H1 (cell line): ENCODE measurements at regions not wholly inside any gene's neighbourhood (a gene's known extent, or its start where the extent isn't known, plus 50 kb on each side); places are given as distances from the start of the nearest gene placed in this dataset.

Experiments used
- CTCF ChIA-PET: fragments of 300-600 bp; sonication (Branson Sonifier 250); formaldehyde crosslinking; loops from one replicate; lab custom pipeline; 2021; ENCODE audit not compliant: partially characterized antibody; lab: Charles Lee
- POLR2A ChIA-PET: fragments of 300-600 bp; sonication (Branson Sonifier 250); formaldehyde crosslinking; loops from one replicate; lab custom pipeline; 2021; ENCODE audit warnings: inconsistent platforms; ENCODE audit not compliant: partially characterized antibody; lab: Charles Lee
- DNase-seq, 2 experiments: peaks; one replicate each; pipeline versions ENCODE4 v3.0.0 to v3.0.0-alpha.2; 2010 to 2022; ENCODE audit warnings: low spot score in 2 of 2, low read depth in 1 of 2, mixed read lengths in 1 of 2
- FAIRE-seq: peaks from 2 replicates; lab custom pipeline; 2011; peaks lifted over from hg19 to GRCh38; lab: Jason Lieb, UNC
- H2AFZ ChIP-seq: 2 replicates; pipeline ENCODE4 v1.8.1; 2012; ENCODE audit warnings: low read length, inconsistent platforms
- H2AK5ac ChIP-seq: 2 replicates; pipeline ENCODE4 v1.6.1; 2013; ENCODE audit warnings: low read depth, low read length
- H2BK120ac ChIP-seq: replicated peaks from 2 replicates; pipeline ENCODE3; 2013; ENCODE audit warnings: low read depth, low read length, inconsistent platforms
- H2BK12ac ChIP-seq: 2 replicates; pipeline ENCODE4 v1.6.1; 2013; ENCODE audit warnings: low read depth, low read length
- H2BK15ac ChIP-seq: 2 replicates; pipeline ENCODE4 v1.6.1; 2013; ENCODE audit warnings: low read length
- H2BK20ac ChIP-seq: 2 replicates; pipeline ENCODE4 v1.6.1; 2013; ENCODE audit warnings: low read length
- H2BK5ac ChIP-seq: 2 replicates; pipeline ENCODE4 v1.6.1; 2013; ENCODE audit warnings: low read depth, low read length
- H3K14ac ChIP-seq: 2 replicates; pipeline ENCODE4 v1.6.1; 2013; ENCODE audit warnings: inconsistent platforms; ENCODE audit not compliant: insufficient read length
- H3K18ac ChIP-seq: 2 replicates; pipeline ENCODE4 v1.6.1; 2013; ENCODE audit warnings: low read length; ENCODE audit errors: extremely low read depth
- H3K23ac ChIP-seq: 2 replicates; pipeline ENCODE4 v1.6.1; 2013; ENCODE audit warnings: inconsistent platforms; ENCODE audit not compliant: insufficient read length
- H3K23me2 ChIP-seq: 2 replicates; pipeline ENCODE4 v1.6.1; 2013; ENCODE audit warnings: low read depth, low read length
- H3K27ac ChIP-seq: 2 replicates; pipeline ENCODE4 v1.6.1; 2011; ENCODE audit warnings: low read depth, low read length, inconsistent platforms
- H3K27me3 ChIP-seq, 4 experiments: replicated peaks in 1 of 4; 1 replicate in 1 of 4; 2 replicates in 3 of 4; pipeline versions ENCODE4 v1.6.1 to v1.8.1; 2011 to 2013; ENCODE audit warnings: low read length in 3 of 4, mild to moderate bottlenecking in 3 of 4, inconsistent platforms in 2 of 4, mixed read lengths in 2 of 4, moderate library complexity in 1 of 4; ENCODE audit not compliant: control insufficient read depth in 3 of 4, insufficient read depth in 3 of 4; ENCODE audit errors: extremely low read depth in 1 of 4
- H3K36me3 ChIP-seq, 4 experiments: 2 replicates each; pipeline versions ENCODE4 v1.6.1 to v1.8.1; 2011 to 2013; ENCODE audit warnings: mild to moderate bottlenecking in 4 of 4, low read length in 3 of 4, moderate library complexity in 2 of 4, control low read depth in 1 of 4, inconsistent platforms in 1 of 4; ENCODE audit not compliant: insufficient read depth in 4 of 4, control insufficient read depth in 2 of 4
- H3K4ac ChIP-seq: replicated peaks from 2 replicates; pipeline ENCODE3; 2013; ENCODE audit warnings: low read length, low read depth, mixed read lengths, inconsistent platforms; ENCODE audit not compliant: insufficient read length
- H3K4me1 ChIP-seq, 4 experiments: replicated peaks in 1 of 4; 1 replicate in 1 of 4; 2 replicates in 3 of 4; pipeline versions ENCODE4 v1.6.1 to v1.8.1; 2011 to 2013; ENCODE audit warnings: low read length in 3 of 4, inconsistent platforms in 2 of 4, mixed read lengths in 1 of 4; ENCODE audit not compliant: insufficient read depth in 4 of 4, control insufficient read depth in 3 of 4
- H3K4me2 ChIP-seq, 2 experiments: 2 replicates each; pipeline versions ENCODE4 v1.6.1 to v1.8.1; 2011 to 2013; ENCODE audit warnings: low read depth in 2 of 2, low read length in 2 of 2, control low read depth in 1 of 2, inconsistent platforms in 1 of 2, mild to moderate bottlenecking in 1 of 2; ENCODE audit not compliant: insufficient read depth in 1 of 2
- H3K4me3 ChIP-seq, 4 experiments: fragments of 200-600, 300-600 bp in 1 of 4; sonication (generic), shearing (Covaris generic), sonication (Bioruptor Twin) in 1 of 4; 2 replicates each; pipeline versions ENCODE4 v1.5.1 to v1.8.1; 2011 to 2016; ENCODE audit warnings: low read length in 4 of 4, low read depth in 3 of 4, control low read depth in 2 of 4, inconsistent platforms in 2 of 4, mild to moderate bottlenecking in 2 of 4, mixed read lengths in 1 of 4, moderate library complexity in 1 of 4; ENCODE audit not compliant: insufficient read depth in 2 of 4; ENCODE audit errors: extremely low read depth in 1 of 4
- H3K56ac ChIP-seq: replicated peaks from 2 replicates; pipeline ENCODE3; 2013; ENCODE audit warnings: low read depth, mild to moderate bottlenecking, mixed read lengths, low read length, inconsistent platforms; ENCODE audit not compliant: insufficient read length
- H3K79me1 ChIP-seq: 2 replicates; pipeline ENCODE4 v1.6.1; 2013; ENCODE audit warnings: low read depth, low read length, control low read depth
- H3K79me2 ChIP-seq, 2 experiments: 2 replicates each; pipeline versions ENCODE4 v1.6.1 to v1.8.1; 2012 to 2013; ENCODE audit warnings: low read length in 2 of 2, mild to moderate bottlenecking in 2 of 2, inconsistent platforms in 1 of 2; ENCODE audit not compliant: insufficient read depth in 2 of 2, control insufficient read depth in 1 of 2
- H3K9ac ChIP-seq, 4 experiments: replicated peaks in 1 of 4; 1 replicate in 1 of 4; 2 replicates in 3 of 4; pipeline versions ENCODE4 v1.6.1 to v1.8.1; 2011 to 2013; ENCODE audit warnings: low read depth in 3 of 4, low read length in 3 of 4, control low read depth in 2 of 4, mild to moderate bottlenecking in 2 of 4, moderate library complexity in 2 of 4, inconsistent platforms in 1 of 4; ENCODE audit errors: extremely low read depth in 1 of 4
- H3K9me3 ChIP-seq, 2 experiments: 2 replicates each; pipeline versions ENCODE4 v1.6.1 to v1.8.1; 2012 to 2013; ENCODE audit warnings: mild to moderate bottlenecking in 2 of 2, moderate library complexity in 2 of 2, control low read depth in 1 of 2, inconsistent platforms in 1 of 2, low read depth in 1 of 2, low read length in 1 of 2, mixed read lengths in 1 of 2; ENCODE audit not compliant: insufficient read depth in 2 of 2
- H4K20me1 ChIP-seq, 2 experiments: replicated peaks in 1 of 2; 2 replicates each; pipeline versions ENCODE3 to v1.8.1; 2011 to 2013; ENCODE audit warnings: inconsistent platforms in 2 of 2, low read length in 2 of 2, mild to moderate bottlenecking in 1 of 2; ENCODE audit not compliant: insufficient read depth in 2 of 2, control insufficient read depth in 1 of 2
- H4K5ac ChIP-seq: 2 replicates; pipeline ENCODE4 v1.6.1; 2013; ENCODE audit warnings: low read length, low read depth, mixed read lengths, inconsistent platforms; ENCODE audit not compliant: insufficient read length
- H4K8ac ChIP-seq: 2 replicates; pipeline ENCODE4 v1.8.0; 2013; ENCODE audit warnings: mild to moderate bottlenecking, moderate library complexity, low read length, inconsistent platforms; ENCODE audit not compliant: insufficient read depth; ENCODE audit errors: extremely low read depth
- H4K91ac ChIP-seq: replicated peaks from 2 replicates; pipeline ENCODE3; 2013; ENCODE audit warnings: low read length, mixed read lengths, inconsistent platforms; ENCODE audit not compliant: insufficient read length
- FOSL1 ChIP-seq: IDR thresholded peaks from 2 replicates; pipeline ENCODE4 v1.6.1; 2011; ENCODE audit warnings: mild to moderate bottlenecking, low read depth, low read length, moderate library complexity; ENCODE audit not compliant: insufficient read depth
- KDM5A ChIP-seq: fragments of 200-600 bp; IDR thresholded peaks from 2 replicates; pipeline ENCODE4 v1.7.1; 2012; ENCODE audit warnings: mild to moderate bottlenecking, low read length, inconsistent platforms, mixed read lengths

- Histone ChIP-seq H3K56ac (no peak overlapping the region), H3K27me3 (peaks cover 0 to 1% (median 0%) of the 10 kb centered on the region in 4 experiments; a peak in 1 of 7 replicates), H3K36me3 (no peaks in the 10 kb centered on the region), H4K20me1 (no peaks in the 10 kb centered on the region), H4K91ac (no peak overlapping the region), H3K27ac (no peak overlapping the region), H2BK20ac (no peak overlapping the region), H2AK5ac (no peak overlapping the region), H3K9ac (no peak overlapping the region), H4K5ac (no peak overlapping the region), H3K4me3 (no peak overlapping the region), H3K23ac (no peak overlapping the region), H3K4me1 (peaks cover 0 to 5% (median 0%) of the 10 kb centered on the region in 4 experiments; a peak in 1 of 7 replicates), H2AFZ (no peak overlapping the region), H2BK15ac (no peak overlapping the region), H2BK12ac (no peak overlapping the region), H3K4ac (no peak overlapping the region), H3K79me1 (no peaks in the 10 kb centered on the region), H3K18ac (no peak overlapping the region), H3K23me2 (no peaks in the 10 kb centered on the region; the same call in 1 of the 2 replicates), H2BK120ac (no peak overlapping the region), H2BK5ac (no peak overlapping the region), H3K14ac (no peak overlapping the region), H3K79me2 (no peaks in the 10 kb centered on the region), H4K8ac (no peak overlapping the region), H3K9me3 (no peaks in the 10 kb centered on the region), H3K4me2 (no peak overlapping the region)
- CTCF ChIA-PET: interaction anchor here (0.9 kb wide), 1 partner anchor 45 kb away, joined by 4 read pairs; no protein-coding TSS in a partner anchor
- FAIRE-seq (no peak), DNase-seq (no peak)
- POLR2A ChIA-PET: no interaction called here
- no peak for TF ChIP-seq FOSL1
- TF ChIP-seq KDM5A: no peak
These were observed 69.8 kb upstream of the SLC1A3 start for GRCh38 chr5:36536616-36537005.
